Keratinocyte (primary cell): ENCODE measurements at regions not wholly inside any gene's neighbourhood (a gene's known extent, or its start where the extent isn't known, plus 50 kb on each side); places are given as distances from the start of the nearest gene placed in this dataset.
A peak's percentile ranks its signal among the peaks of the same experiment; 100 is the strongest.

Experiments
- DNase-seq: peaks from one replicate; pipeline ENCODE4 v3.0.0-alpha.2; 2011; ENCODE audit warnings: low read depth, missing footprints, low spot score
- FAIRE-seq: peaks from 2 replicates; lab custom pipeline; 2011; peaks lifted over from hg19 to GRCh38; lab: Jason Lieb, UNC
- H2AFZ ChIP-seq: 2 replicates; pipeline ENCODE4 v1.6.0; 2012; ENCODE audit warnings: low read length, control low read depth, inconsistent platforms; ENCODE audit not compliant: control insufficient read depth
- H3K27ac ChIP-seq: 2 replicates; pipeline ENCODE4 v1.5.1; 2011; ENCODE audit warnings: low read length; ENCODE audit not compliant: control insufficient read depth, insufficient read depth
- H3K27me3 ChIP-seq: 3 replicates; pipeline ENCODE4 v1.6.0; 2011; ENCODE audit warnings: low read length; ENCODE audit not compliant: control insufficient read depth, insufficient read depth; ENCODE audit errors: extremely low read depth
- H3K36me3 ChIP-seq, 2 experiments: 2 replicates in 1 of 2; 3 replicates in 1 of 2; pipeline ENCODE4 v1.5.1; 2011; ENCODE audit warnings: low read length in 2 of 2, mild to moderate bottlenecking in 1 of 2; ENCODE audit not compliant: control insufficient read depth in 2 of 2, insufficient read depth in 2 of 2; ENCODE audit errors: extremely low read depth in 1 of 2
- H3K4me1 ChIP-seq: 3 replicates; pipeline ENCODE4 v1.5.1; 2011; ENCODE audit warnings: low read length; ENCODE audit not compliant: control insufficient read depth, insufficient read depth; ENCODE audit errors: extremely low read depth
- H3K4me2 ChIP-seq: 3 replicates; pipeline ENCODE4 v1.6.0; 2011; ENCODE audit warnings: low read depth, low read length; ENCODE audit not compliant: control insufficient read depth, insufficient read depth; ENCODE audit errors: extremely low read depth
- H3K4me3 ChIP-seq, 3 experiments: fragments of 200-600 bp in 1 of 3; sonication (generic) in 1 of 3; 2 replicates in 2 of 3; 3 replicates in 1 of 3; pipeline ENCODE4 v1.5.1; 2011 to 2016; ENCODE audit warnings: low read length in 3 of 3, mild to moderate bottlenecking in 3 of 3, control low read depth in 2 of 3, inconsistent platforms in 1 of 3, low read depth in 1 of 3, mixed read lengths in 1 of 3, mixed run types in 1 of 3, moderate library complexity in 1 of 3; ENCODE audit not compliant: control insufficient read depth in 2 of 3, insufficient read depth in 2 of 3; ENCODE audit errors: extremely low read depth in 1 of 3
- H3K79me2 ChIP-seq: 2 replicates; pipeline ENCODE4 v1.6.0; 2012; ENCODE audit warnings: low read length; ENCODE audit not compliant: control insufficient read depth, insufficient read depth
- H3K9ac ChIP-seq: 3 replicates; pipeline ENCODE4 v1.6.0; 2011; ENCODE audit warnings: low read length; ENCODE audit not compliant: control insufficient read depth, insufficient read depth; ENCODE audit errors: extremely low read depth
- H3K9me1 ChIP-seq: 3 replicates; pipeline ENCODE4 v1.6.0; 2011; ENCODE audit warnings: low read length; ENCODE audit not compliant: control insufficient read depth, insufficient read depth; ENCODE audit errors: extremely low read depth
- H3K9me3 ChIP-seq: 2 replicates; pipeline ENCODE4 v1.5.1; 2012; ENCODE audit warnings: low read depth, low read length; ENCODE audit not compliant: control insufficient read depth
- H4K20me1 ChIP-seq: 3 replicates; pipeline ENCODE4 v1.6.0; 2011; ENCODE audit warnings: low read length; ENCODE audit not compliant: control insufficient read depth, insufficient read depth; ENCODE audit errors: extremely low read depth
- EZH2 ChIP-seq: IDR thresholded peaks from one replicate; pipeline ENCODE4 v1.6.1; 2012; ENCODE audit warnings: inconsistent platforms, mild to moderate bottlenecking, low read length, moderate library complexity
- dilution Hi-C: fragments of 300-500 bp; cut with MboI; formaldehyde crosslinking; loops from one replicate; pipeline ENCODE4 v1.7.0; 2020; ENCODE audit warnings: low sequenced_read_pairs; ENCODE audit not compliant: extremely low pct_ligation_motif_present
- TF ChIP-seq, protein P1 (sequence below), 3 experiments: IDR thresholded peaks in 1 of 3; conservative IDR thresholded peaks in 1 of 3; optimal IDR thresholded peaks in 1 of 3; 2 replicates in 2 of 3; 3 replicates in 1 of 3; pipeline versions ENCODE3 to v1.5.1; 2011; ENCODE audit warnings: low read length in 3 of 3, mild to moderate bottlenecking in 3 of 3, moderate library complexity in 2 of 3, control low read depth in 1 of 3, inconsistent platforms in 1 of 3; ENCODE audit not compliant: insufficient read depth in 2 of 3; ENCODE audit errors: extremely low read depth in 1 of 3

GRCh38 chr4:20603671-20604313 lies 96.5 kb upstream of the PACRGL start:
- Histone ChIP-seq H3K9ac (no peak overlapping the region), H3K79me2 (no peaks in the 10 kb centered on the region), H3K27me3 (no peaks in the 10 kb centered on the region), H3K4me2 (no peak overlapping the region), H3K4me3 (no peak overlapping the region), H3K27ac (no peak overlapping the region), H3K4me1 (peaks cover 9% of the 10 kb centered on the region), H4K20me1 (no peaks in the 10 kb centered on the region), H3K36me3 (no peaks in the 10 kb centered on the region), H2AFZ (no peak overlapping the region), H3K9me1 (no peaks in the 10 kb centered on the region), H3K9me3 (no peaks in the 10 kb centered on the region)
- dilution Hi-C loops: no loop called here
- no peak for TF ChIP-seq EZH2
- TF ChIP-seq, protein P1, sequence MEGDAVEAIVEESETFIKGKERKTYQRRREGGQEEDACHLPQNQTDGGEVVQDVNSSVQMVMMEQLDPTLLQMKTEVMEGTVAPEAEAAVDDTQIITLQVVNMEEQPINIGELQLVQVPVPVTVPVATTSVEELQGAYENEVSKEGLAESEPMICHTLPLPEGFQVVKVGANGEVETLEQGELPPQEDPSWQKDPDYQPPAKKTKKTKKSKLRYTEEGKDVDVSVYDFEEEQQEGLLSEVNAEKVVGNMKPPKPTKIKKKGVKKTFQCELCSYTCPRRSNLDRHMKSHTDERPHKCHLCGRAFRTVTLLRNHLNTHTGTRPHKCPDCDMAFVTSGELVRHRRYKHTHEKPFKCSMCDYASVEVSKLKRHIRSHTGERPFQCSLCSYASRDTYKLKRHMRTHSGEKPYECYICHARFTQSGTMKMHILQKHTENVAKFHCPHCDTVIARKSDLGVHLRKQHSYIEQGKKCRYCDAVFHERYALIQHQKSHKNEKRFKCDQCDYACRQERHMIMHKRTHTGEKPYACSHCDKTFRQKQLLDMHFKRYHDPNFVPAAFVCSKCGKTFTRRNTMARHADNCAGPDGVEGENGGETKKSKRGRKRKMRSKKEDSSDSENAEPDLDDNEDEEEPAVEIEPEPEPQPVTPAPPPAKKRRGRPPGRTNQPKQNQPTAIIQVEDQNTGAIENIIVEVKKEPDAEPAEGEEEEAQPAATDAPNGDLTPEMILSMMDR (optimal IDR thresholded peaks at IDR 0.05 in 1 of 3, IDR thresholded peaks at IDR 0.05 in 1 of 3, conservative IDR thresholded peaks at IDR 0.05 in 1 of 3; ENCODE audit: extremely low read depth in 1 of 3, insufficient read depth in 2 of 3, low read length in 3 of 3): no peak
- no peak for DNase-seq
- FAIRE-seq: peak; percentile 72

DNA sequence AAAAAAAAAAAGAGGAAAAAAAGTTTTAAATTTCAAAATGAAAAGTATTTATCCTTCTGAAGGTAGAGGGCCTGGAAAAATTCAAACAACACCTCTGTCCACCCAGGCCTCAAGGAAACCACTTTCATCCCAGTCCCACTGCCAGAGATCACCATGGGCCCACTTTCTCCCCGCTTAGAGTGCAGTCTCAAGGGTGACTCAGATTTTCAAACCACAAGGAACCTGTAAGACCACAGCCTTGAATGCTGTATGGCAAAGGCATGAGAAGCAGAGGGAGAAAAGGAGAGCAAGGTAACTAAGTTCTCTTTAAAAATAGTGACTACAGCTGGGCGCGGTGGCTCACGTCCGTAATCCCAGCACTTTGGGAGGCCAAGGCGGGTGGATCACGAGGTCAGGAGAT lies 87.9 kb upstream of the PACRGL start:
- no peaks in the 10 kb centered on the region for H4K20me1 ChIP-seq

More for the DNA sequence above, 87.9 kb upstream of the PACRGL start:
- no peaks in the 10 kb centered on the region for H3K9me3 ChIP-seq
- FAIRE-seq (peak; percentile 43), DNase-seq (no peak)
- H3K4me2 ChIP-seq: no peak overlapping the region
- no peak overlapping the region for H2AFZ ChIP-seq
- H3K9ac ChIP-seq: no peak overlapping the region
- TF ChIP-seq EZH2: no peak
- TF ChIP-seq, protein P1 (optimal IDR thresholded peaks at IDR 0.05 in 1 of 3, IDR thresholded peaks at IDR 0.05 in 1 of 3, conservative IDR thresholded peaks at IDR 0.05 in 1 of 3; ENCODE audit: extremely low read depth in 1 of 3, insufficient read depth in 2 of 3, low read length in 3 of 3): no peak
- peaks cover 19% of the 10 kb centered on the region for H3K4me1 ChIP-seq
- H3K4me3 ChIP-seq: no peak overlapping the region
- H3K27ac ChIP-seq: no peak overlapping the region
- H3K27me3 ChIP-seq: no peaks in the 10 kb centered on the region
- no peaks in the 10 kb centered on the region for H3K9me1 ChIP-seq
- H3K36me3 ChIP-seq: no peaks in the 10 kb centered on the region
- H3K79me2 ChIP-seq: no peaks in the 10 kb centered on the region
- dilution Hi-C loops: no loop called here
